ENCODE measurements at regions not wholly inside any gene's neighbourhood (a gene's known extent, or its start where the extent isn't known, plus 50 kb on each side); places are given as distances from the start of the nearest gene placed in this dataset.

DNA sequence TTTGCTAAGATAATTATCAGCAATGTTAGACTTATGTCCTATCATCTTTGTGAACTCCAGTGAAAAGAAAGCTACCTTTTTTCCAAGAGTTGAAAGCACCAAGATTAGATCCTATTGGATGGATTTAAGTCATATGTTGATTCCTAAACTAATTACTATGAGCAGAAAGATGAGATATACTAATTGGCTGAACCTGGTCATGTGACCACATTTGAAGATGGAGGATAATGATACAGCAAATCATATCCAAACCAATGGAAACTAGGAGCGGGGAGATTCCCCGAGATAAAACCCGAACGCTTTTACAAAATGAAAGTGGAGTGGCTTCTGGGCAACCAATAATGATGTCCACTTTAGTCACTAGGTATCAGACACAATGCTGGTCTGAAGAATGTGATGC is 1060.2 kb upstream of the EEF2KMT start:
- TF ChIP-seq, protein P1, sequence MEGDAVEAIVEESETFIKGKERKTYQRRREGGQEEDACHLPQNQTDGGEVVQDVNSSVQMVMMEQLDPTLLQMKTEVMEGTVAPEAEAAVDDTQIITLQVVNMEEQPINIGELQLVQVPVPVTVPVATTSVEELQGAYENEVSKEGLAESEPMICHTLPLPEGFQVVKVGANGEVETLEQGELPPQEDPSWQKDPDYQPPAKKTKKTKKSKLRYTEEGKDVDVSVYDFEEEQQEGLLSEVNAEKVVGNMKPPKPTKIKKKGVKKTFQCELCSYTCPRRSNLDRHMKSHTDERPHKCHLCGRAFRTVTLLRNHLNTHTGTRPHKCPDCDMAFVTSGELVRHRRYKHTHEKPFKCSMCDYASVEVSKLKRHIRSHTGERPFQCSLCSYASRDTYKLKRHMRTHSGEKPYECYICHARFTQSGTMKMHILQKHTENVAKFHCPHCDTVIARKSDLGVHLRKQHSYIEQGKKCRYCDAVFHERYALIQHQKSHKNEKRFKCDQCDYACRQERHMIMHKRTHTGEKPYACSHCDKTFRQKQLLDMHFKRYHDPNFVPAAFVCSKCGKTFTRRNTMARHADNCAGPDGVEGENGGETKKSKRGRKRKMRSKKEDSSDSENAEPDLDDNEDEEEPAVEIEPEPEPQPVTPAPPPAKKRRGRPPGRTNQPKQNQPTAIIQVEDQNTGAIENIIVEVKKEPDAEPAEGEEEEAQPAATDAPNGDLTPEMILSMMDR (IDR thresholded peaks at IDR 0.05), result no peak
- TF ChIP-seq POLR2A (IDR thresholded peaks at IDR 0.05), result no peak

Data from heart left ventricle (tissue), 13 donors.